ENCODE measurements at regions not wholly inside any gene's neighbourhood (a gene's known extent, or its start where the extent isn't known, plus 50 kb on each side); places are given as distances from the start of the nearest gene placed in this dataset.

GRCh38 chr7:22066522-22066921, 120.8 kb upstream of the CDCA7L start:
- TF ChIP-seq CTCF (IDR thresholded peaks at IDR 0.05) (no peak), POLR2A (IDR thresholded peaks at IDR 0.05) (no peak)

Data from heart left ventricle (tissue), 13 donors.